GM18951 (cell line): ENCODE measurements at regions not wholly inside any gene's neighbourhood (a gene's known extent, or its start where the extent isn't known, plus 50 kb on each side); places are given as distances from the start of the nearest gene placed in this dataset.

Experiments used
- POLR2A ChIP-seq: IDR thresholded peaks from 4 replicates; pipeline ENCODE4 v1.6.1; 2011; ENCODE audit warnings: mild to moderate bottlenecking; ENCODE audit not compliant: insufficient read length, insufficient read depth; ENCODE audit errors: extremely low read depth
- in situ Hi-C: fragments of 300-500 bp; cut with MboI; formaldehyde crosslinking; loops from one replicate; pipeline ENCODE4 v1.12.0; 2022; ENCODE audit warnings: low sequenced_read_pairs, mixed read lengths, inconsistent platforms; ENCODE audit not compliant: unreplicated experiment

- in situ Hi-C loops, result no loop called here
- TF ChIP-seq POLR2A, result no peak
Observed at GRCh38 chr5:179435181-179435580, 89.9 kb upstream of the ADAMTS2 start.

- TF ChIP-seq POLR2A, result no peak
- in situ Hi-C loops, result no loop called here
Observed at GRCh38 chr5:179432547-179432946, 87.3 kb upstream of the ADAMTS2 start.

GRCh38 chr5:179431221-179431824 lies 86.1 kb upstream of the ADAMTS2 start:
- TF ChIP-seq POLR2A, result no peak
- in situ Hi-C loops, result no loop called here

DNA sequence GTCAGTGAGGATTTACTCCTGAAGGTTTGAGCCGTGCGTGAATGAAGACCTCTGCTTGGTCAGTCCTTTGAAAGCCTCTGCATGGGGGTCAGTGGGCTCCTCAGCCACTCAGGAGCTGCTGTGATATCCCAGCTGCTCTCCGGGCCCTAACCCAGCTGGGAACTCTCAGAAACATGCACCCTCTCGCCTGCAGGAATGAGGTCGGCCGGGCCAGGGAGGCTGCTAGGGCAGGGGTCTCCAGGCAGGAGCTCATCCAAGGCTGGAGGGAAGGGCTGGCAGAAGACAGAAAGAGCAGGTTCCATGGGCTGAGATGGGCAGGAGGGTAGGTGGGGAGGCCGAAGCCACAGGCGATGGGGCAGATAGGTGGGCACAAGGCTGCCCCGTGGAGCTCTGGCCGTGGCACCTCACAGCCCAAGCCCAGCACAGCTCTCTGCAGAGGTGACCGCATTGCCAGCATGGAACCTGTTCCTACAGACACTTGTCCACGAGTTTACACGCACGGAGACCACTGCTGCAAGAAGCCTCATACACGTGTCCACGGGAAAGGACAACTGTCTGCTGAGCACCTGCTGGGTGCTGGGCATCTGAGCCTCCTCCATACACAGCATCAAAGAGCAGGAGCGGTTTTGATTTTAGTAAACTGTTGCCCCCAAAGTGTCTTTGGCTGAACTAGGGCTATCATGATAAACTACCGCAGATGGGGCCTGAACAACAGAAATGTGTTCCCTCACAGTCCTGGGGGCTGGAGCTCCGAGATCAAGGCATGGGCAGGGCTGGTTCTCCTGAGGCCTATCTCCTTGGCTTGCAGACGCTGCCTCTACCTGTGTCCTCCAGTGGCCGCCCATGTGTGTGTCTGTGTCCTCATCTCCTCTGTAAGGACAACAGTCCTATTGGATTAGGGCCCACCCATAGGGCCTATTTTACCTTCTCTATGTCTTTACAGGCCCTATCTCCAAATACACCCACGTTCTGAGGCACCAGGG lies 85.2 kb upstream of the ADAMTS2 start:
- in situ Hi-C loops, result no loop called here

DNA sequence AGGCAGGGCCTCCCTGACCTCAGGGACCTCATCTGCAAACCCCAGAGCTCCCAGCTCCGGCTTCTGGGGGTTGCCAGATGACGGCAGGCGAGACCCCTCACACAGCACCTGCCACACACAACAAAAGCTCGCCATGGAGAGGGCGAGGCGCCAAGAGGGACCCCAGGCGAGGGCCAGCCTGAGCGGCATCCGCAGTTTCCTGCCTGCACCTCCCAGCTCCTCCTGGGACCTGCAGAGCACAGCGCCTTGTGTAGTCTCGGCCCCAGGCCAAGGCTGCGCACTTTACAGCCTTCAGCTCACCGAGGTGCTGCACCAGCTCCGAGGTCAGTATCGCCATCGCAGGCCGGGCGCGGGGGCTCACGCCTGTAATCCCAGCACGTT lies 82.4 kb upstream of the ADAMTS2 start:
- in situ Hi-C loops, result no loop called here
- no peak for TF ChIP-seq POLR2A

More for the DNA sequence above, 85.2 kb upstream of the ADAMTS2 start:
- TF ChIP-seq POLR2A, result no peak

DNA sequence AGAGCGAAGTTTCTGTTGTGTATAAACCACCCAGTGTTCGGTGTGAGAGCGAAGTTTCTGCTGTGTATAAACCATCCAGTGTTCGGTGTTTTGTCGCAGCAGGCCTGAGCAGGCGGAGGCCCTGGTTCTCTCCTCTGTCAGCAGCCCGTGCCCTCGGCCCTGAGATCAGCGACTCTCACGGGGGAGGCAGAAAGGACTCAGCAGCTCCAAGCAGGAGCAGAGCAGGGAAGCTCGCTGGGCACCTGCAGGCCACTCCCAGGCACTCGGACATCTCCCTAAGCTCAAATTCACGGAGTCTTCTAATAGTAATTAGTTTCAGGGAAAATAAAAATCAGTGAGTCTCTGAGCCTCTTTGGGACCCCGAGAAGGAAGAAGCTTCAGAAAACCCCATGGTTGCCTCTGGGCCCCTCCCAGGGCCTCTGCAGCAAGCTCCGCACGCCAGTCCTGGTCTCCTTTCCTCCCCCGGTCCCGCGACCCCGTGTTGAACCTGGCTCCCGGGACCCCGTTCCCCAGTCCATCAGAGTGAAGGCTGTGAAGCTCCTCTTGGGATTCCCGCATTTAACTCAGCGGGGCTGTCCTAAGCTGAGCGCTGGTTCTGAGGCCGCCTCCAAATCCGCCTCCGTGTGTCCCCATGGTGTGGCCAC lies 81.9 kb upstream of the ADAMTS2 start:
- in situ Hi-C loops, result no loop called here
- no peak for TF ChIP-seq POLR2A

DNA sequence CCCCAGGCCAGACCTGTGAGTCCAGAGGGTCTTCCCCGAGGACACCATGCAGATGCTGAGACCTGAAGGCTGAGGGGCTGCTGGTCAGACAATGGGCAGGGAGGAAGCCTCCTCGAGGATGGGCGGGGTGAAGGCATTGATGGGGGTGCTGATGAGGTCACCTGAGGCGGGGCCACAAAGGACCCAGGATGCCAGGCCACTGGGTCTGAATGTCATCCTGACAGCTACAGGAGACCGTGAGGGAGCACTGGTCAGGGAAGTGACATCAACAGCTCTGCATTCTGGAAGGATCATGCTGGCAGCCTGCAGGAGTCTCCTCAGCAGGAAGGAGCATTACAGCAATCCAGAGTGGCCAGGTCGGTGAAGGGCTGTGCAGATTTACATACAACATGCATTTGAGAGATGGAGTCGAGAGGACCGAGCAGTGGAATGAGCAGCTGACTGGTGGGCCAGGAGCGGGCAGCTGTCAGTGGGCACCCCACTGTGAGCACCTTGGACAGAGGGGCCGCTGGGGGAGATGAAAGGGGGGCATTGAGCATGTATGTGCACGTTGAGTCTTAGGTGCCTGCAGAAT lies 77.7 kb upstream of the ADAMTS2 start:
- in situ Hi-C loops, result no loop called here
- TF ChIP-seq POLR2A, result no peak

DNA sequence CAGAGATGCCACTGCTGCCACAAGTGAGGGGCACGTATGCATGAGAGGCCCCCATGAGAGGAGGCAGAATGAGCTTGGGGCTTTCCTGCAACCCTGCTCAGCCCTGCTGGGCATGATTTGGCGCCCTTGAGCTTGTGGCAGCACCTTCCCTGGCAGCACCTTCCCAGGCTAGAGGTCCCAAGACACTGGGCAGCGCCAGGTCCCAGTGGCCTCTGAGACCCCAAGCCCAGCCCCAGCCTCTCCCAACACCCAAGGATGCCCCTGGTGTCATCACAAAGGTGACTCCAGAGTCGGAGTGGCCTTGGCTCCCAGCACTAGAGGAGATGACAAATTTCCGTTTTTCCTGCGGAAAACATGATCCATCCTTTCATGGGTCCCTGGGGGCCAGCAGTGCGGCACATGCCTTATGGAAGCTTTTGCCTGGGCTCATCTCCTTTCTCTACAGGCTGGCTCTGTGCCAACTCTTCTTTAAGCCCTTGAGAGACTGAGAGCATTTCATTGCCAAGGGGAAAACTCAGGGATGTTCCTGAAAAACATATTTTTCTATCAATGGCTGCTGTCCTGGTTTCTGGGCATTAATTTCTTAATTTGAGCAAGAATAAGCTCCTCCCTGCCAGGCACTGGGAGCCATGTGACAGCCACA lies 77.1 kb upstream of the ADAMTS2 start:
- in situ Hi-C loops, result no loop called here
- TF ChIP-seq POLR2A, result no peak

DNA sequence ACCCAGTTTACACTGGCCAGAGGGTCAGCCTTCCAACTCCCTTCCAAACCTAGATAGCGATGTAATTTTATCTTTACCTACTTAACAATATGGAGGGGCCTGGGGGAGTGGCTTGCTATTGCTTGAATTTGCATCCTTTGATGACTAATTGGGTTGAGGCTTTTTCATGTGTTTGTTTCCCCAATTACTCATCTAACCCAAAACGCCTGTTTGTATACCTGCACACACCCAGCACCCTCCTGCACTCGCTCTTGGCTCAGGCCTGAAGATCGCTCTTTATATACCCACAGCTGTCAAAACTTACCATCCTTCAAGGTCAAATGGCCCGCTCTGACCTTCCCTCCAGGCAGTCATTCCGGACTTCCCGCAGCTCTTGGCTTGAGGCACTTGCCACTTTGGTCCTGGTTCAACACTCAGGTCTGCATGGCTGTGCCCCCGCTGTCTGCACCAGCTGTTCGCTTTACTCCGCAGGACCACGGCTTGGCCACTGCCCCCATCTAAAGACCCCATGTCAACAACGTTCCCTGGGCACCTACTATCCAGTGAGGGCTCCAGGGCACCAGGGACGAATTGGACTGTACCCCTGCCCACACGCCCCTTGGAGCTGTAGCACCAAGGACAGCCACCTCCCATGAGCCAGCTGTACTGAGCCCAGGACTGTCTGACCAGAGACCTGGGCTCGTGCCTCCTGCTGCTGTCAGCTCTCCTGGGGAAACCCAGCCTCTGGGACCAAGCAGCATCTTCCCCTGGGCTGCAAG lies 76.1 kb upstream of the ADAMTS2 start:
- in situ Hi-C loops, result no loop called here
- TF ChIP-seq POLR2A, result no peak

- TF ChIP-seq POLR2A, result no peak
- in situ Hi-C loops, result no loop called here
Observed at GRCh38 chr5:179420476-179420875, 75.2 kb upstream of the ADAMTS2 start.

DNA sequence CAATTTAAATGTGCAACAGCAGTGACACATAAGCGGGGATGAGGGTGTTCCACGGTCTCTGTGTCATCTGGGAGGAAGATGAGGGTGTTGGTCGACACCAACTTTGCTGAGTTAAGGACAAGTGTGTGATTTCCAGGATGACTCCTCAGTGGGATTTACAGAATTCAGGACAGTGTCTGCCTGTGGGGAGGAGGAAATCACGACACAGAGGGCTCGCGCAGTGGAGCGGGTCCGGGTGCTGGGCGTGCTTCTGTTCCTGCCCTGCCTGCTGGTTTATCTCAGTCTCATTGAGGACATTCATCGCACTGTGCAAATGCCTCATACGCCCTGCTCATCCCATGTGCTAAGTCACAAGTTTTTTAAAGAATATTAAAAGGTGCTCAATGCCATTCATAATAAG lies 73.7 kb upstream of the ADAMTS2 start:
- in situ Hi-C loops, result no loop called here
- no peak for TF ChIP-seq POLR2A

- no peak for TF ChIP-seq POLR2A
- in situ Hi-C loops, result no loop called here
Observed at GRCh38 chr5:179417696-179418095, 72.4 kb upstream of the ADAMTS2 start.

DNA sequence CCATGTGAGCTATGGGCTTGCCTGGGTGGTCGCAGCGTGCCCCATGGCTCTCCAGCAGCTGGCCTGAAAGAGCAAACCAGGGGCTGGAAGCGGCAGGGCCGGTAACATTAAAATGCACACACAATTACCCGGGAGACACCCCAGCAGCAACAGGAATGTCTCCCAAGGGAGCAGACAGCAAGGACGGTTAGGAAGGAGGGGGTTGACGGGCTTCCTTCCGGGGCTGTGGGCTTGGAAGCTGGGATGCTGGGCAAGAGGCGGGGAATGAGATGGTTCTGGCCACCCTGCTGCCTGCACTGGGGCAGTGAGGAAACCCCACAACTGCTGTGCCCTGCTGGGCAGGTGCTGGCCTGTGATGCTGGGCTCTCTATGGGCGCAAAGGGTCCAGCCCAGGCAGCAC lies 71.8 kb upstream of the ADAMTS2 start:
- no peak for TF ChIP-seq POLR2A
- in situ Hi-C loops, result no loop called here
